NCI-H2196 (cell line): ENCODE measurements at regions not wholly inside any gene's neighbourhood (a gene's known extent, or its start where the extent isn't known, plus 50 kb on each side); places are given as distances from the start of the nearest gene placed in this dataset.
"Not testable (repeated sequence)": the region's sequence is repeated elsewhere in the genome, so short reads cannot be mapped to it uniquely, and the experiment has no call there.

Experiments used
- DNase-seq: peaks from one replicate; lab custom pipeline; 2025; ENCODE audit not compliant: unreplicated experiment; lab: John Stamatoyannopoulos, UW

DNA sequence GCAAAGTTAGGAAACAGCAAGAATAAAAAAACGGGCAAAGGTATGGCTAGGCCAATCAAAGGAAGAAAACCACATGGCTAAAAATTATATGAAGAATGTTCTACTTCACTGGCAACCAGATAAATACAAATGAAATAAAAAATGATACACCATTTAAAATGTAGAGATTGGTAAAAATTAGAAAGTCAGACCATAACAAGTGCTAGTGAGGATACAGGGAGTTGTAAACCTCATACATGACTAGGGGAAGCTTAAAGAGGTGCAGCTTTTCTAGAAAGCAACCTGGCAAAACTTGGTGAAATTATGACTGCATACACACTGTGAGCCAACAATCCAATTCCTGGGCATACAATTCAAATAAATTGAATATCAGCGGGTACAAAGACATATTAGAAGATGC lies 119.0 kb upstream of the LIFR start:
- DNase-seq: no peak

DNA sequence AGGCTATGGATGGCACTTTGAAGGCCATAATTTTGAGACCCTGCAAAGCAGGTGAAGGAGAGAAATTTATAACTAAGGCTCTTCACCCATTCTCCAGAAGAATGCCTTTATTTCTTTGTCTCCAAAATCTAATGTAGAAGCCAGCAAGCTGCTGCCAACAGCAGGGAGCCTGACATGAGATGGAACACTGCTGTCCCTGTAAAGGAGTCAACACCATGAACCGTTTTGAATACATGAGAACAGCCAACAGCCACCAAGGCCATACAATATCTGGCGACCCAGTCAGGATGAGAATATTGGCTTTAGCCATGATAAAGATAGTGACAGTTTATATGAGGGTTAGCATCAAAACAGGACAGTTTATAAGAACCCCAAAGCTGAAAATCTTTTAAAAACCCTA lies 121.2 kb upstream of the LIFR start:
- DNase-seq: no peak

DNA sequence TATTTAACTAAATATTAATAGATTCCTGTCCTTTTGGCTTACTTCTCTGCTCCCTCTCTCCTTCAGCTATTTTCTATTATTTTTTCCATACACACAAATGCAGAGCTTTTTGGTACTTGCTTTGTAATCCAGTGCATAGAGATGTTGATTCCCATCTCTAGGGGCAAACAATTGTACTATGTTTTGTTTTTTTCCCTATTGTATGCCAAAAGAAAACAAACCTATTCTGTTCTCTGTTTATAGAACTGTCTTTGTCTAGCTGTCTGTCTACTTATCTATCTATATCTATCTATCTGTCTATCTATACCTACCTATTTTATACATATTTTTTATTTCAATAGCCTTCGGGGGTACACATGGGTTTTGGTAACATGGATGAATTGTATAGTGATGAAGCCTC lies 121.6 kb upstream of the LIFR start:
- no peak for DNase-seq

DNA sequence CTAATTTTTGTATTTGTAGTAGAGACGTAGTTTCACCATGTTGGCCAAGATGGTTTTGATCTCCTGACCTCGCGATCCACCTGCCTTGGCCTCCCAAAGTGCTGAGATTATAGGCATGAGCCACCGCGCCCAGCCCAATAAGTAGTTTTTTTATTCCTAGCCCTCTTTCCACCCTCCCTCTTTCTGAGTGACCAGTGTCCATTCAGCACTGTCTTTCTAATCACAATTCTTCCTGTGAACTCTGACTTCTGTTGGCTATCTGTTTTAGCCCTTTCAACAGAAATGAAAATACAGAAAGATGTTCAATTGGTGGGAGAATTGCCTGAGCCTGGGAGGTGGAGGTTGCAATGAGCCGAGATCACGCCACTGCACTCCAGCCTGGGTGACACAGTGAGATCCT lies 122.3 kb upstream of the LIFR start:
- not testable (repeated sequence) for DNase-seq

DNA sequence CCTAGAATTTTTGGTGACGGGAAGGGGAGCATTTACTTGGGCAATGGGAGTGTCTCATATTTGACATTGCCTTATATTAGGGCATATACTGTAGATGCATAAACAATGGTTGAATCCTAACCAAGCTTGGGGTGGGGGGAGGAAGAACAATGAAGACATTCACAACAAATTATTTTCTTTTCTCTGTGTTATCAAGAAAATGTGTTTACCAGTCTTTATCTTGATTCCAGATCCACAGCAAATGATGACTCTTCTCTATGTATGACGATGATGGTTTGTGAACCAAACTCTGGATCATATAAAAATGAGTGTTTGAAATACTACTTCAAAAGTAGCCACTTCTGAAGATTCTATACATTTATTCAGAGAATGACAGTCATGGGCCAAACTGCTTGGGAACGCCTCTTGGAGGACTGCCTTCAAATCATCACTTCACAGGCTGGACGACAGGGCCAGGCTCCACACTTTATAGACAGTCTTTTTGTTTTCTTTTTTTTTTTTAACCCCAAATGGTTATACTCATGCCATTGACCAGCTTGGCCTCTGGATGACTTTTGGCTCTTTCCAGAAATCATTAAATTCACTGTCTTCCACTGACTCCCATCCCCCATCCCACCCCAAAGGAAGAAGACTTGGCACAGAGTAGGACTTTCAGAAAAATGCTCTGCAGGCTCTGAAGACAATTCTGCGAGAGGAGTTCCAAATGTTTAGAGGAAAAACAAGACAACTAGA lies 123.8 kb upstream of the LIFR start:
- no peak for DNase-seq

DNA sequence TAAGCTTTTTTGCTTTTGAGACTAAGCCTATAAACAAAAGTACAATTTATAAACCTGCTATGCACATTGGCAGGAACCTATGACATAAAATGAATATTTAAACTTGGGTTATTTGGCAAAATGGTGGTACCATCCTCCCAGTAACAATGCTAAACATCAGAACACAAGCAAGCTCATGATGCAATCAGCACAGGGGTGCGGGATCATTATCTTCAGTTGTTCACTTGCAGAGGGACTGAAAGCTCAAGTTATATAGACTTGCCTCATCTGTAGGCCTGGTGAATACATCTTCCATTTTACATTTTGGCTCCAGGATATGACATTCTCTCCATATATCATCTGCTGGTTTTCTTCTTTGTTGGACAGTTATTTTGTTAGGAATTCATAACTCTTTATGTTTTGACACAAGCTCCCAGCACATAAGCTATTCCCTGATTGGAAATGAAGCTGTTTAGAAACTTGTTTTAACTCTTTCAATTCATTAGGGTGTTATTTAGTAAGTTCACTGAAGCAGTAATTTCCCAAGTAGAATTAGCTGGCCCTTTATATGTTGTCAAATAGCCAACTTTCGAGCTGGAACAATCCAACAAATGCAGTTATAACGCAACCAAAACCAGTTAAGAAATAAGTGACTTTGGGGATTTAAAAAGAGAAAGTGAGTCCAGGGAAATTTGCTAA lies 124.7 kb upstream of the LIFR start:
- DNase-seq: no peak

DNA sequence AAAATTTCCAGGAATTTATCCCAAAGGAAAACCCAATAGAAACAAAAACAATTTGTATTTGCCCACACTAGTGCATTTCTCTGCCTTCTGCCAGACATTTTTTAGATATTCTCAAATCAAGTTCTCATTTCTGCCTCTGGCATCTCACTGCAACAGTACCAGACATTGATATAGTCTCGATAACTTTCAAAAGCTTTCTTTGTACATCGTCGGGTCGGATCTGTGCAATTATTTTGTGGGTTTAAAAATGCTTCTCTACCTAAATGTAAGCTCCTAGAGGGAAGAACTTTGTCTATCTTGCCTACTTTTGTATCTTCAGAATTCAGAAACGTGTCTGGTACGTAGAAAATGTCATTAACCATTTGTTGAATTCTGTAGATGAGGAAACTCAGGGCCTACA lies 125.5 kb upstream of the LIFR start:
- no peak for DNase-seq

DNA sequence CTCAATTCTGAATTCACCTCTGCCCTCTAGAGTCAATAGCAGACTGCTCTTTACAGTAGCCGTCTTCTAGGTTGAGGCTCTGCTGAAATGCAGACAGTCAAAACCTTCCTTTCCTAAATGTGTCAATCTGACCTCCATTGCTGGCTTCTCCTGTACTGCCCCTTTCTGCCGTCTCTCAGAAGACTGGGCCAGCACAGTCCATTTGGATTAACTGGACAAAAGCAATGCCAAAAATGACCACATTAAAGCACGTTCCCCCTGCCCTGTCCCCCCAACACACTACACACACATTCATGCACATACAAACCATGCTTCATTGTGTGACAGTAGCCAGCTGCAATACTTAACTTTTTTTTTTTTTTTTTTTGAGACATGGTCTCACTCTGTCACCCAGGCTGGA lies 130.2 kb upstream of the LIFR start:
- DNase-seq: no peak

DNA sequence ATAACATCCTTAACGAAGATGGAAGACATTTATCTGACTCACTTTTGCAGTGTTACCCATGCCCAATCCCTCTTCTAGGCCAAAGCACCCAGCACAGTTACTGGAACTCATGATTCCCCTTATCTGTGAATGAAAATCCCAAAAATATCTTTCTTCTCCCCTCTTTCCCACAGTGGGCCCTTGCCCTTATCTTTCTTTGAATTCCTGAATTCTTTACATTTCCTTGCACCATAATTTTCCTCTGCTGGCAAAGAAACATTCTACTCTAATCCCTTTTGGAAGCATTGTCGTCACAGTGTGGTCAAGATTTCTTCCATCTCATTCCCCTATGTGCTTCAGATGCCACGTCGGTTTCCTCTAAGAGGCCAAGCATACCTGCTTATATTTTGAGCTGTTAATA lies 135.9 kb upstream of the LIFR start:
- no peak for DNase-seq

DNA sequence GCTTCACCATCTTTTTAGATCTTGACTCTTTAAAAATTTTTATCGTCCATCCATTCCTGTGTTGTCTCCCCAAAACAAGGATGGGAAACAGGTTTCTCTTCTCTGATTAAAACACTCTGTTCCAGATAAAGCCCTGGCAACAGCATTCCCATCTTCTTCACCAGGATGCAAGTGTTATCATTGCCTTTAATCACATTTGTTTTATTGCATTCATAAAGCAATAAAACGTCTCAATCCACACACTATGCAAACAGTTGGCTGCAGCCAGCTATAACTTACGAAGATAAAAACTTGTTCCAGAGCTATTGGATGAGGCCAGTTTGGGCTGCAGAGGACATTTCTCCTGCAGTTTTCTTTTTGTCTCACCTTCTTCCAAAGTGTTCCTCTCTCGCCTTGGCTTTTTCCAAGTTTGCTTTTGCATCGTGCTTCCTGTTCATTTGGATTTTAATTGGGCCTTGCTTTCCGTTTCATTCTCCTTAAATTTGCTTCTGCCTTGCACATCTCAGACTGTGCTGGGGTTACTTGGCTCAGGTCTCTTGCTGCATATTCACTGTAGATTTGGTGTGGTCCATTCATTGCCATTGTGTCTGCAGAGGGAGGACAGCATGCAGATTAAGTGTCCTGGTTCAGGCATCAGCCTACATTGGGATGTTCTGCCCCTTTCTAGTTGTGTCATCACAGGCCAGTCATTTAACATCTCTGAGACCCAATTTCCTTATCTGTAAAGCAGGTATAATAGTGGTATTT lies 136.5 kb upstream of the LIFR start:
- DNase-seq: peak; percentile 17

DNA sequence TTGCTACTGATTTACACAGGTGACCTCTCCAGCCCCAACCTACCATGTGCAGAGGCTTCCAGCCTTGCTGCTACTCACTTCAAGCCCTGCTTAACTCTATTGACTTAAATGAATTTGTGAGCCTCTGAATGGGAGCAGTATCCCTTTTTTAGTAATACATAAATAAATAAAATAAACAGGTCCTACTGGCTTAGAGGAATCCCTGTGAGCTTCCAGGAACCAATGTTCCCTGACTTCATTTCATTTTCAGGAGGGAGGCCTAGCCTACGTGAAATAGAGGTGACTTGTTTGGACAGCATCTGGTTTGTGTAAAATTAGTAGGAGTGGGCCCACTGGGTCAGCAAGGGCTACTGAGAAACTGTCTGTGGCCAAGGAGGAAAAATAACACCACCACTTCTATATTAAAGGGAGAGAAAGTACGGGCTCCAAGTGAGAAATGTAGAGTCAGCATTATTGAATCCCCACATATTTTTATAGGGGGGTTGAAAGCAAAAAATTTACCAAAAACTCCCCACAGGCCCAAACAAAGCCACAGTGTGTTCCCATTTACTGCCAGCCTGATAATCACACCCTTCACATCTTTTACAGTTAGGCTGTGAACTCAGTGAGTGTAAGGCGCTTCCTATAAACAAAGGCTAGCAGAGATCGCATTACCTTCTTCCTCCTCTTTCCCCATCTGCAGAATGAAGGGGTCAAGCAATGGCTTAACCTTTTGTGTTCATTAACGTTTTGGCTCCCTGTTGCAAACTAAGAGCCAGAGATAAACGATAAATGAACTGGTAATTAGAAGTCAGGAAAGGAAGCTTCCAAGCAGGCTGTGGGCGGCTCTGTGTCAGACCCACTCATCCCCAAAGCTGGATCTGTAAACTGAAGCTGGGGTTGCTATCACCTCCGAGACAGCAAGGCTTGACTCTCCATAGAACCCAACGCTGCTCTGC lies 138.8 kb upstream of the LIFR start:
- peak; percentile 79 for DNase-seq

DNA sequence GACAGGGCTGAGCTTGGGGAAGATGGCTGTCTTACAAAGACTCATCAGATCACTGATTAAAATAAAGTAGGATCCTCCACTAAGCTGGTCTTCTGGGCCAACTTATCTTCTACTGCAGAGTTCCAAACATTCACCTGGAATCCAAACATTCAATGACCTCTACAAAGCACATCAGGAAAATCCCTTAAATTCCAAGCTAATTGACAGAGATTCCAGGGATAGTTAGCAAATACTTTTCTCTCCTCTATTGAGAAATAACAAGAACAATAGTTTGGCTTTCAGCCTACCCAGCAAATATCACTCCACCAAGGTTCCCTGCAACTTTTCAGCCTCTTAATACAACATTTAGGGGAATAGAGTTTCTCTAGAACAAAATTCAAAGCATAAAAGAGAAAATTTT lies 140.6 kb upstream of the LIFR start:
- DNase-seq: no peak

DNA sequence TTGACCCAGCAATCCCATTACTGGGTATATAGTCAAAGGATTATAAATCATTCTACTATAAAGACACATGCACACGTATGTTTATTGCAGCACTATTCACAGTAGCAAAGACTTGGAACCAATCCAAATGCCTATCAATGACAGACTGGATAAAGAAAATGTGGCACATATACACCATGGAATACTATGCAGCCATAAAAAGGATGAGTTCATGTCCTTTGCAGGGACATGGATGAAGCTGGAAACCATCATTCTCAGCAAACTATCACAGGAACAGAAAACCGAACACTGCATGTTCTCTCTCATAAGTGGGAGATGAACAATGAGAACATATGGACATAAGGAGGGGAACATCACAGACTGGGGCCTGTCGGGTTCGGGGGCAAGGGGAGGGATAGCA lies 140.3 kb upstream of the OSMR start:
- DNase-seq: not testable (repeated sequence)

DNA sequence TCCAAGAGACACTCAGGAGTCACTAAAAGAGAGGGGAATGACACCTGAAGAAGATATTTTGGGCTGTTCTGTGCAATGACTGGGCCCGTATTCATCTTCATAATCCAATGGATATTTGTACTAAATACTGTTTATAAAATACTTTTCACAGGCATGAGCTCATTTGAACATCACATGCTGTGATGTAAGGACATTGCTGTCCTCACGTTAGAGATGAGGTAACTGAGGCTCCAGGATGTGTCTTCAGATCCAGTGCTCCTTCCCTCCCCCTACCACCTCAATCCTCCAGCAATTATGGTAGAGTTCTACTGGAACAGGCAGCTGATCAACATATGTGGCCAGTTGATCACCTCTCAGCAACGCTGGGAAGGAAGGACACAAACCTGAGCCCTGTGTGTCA lies 139.4 kb upstream of the OSMR start:
- no peak for DNase-seq

DNA sequence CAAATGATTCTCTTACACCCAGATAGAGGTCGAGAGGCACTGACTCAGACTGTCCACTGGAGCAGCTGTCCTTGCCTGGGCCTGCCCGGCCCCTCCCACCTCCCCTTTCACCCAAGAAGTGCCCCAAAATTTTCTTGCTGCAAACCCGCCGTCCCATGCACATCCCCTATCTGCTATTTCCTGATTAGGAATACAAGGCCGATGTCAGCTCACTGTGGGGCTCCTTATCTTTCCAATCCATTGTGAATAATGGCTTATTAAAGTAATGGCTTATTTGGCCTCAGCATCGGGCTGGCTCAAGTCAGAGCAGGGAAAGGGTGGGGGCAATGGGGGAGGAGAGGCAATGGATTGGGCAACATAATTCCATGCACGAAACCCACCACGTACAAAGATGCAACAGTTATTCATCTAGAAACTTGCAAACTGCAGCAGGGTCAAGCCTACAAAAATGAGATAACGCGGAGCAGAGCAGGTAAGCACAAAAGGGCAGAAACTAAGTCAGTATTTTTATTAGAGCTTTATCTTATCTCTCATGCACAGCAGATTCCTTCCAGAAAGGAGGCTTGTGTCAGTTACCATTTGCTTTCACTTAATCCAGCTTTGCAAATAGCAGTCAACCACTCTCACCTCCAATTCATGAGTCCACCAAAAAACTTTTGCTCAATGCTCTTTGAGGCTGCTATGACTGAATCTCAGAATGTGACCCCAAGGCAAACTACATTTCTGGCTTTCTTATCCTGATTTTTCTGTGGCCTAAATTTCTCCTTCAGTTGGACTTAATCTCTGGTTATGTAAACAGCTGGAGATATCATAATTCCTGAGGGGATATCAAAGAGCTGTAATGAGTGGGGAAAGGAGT lies 138.2 kb upstream of the OSMR start:
- DNase-seq: no peak

DNA sequence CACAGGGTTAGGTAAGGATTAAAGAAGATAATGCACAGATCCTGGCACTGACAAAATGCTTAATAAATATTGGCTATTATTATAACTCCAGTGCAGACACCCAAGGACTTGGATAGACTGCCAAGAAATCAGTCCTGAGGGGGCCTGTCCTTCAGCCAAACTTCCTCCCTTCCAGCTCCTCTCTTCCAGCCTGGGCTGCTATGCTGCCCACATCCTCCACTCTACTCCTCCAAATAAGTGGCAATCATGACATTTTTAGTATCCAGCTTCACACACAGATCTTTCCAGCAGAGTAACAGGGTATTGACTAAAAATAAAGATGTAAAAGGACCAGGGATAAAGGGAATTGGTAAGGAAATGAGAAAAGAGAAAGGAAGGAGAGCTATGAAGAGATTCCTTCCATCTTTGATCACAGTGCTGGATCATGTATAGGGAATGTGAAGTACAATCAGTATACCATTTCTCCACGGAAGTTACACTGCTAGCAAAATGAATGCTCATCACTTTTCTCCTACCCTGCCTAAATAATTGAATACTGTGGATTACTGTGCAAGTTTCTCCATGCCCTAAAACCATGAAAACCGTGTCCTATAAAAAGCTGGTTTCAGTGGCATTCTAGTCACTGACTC lies 136.0 kb upstream of the OSMR start:
- no peak for DNase-seq

DNA sequence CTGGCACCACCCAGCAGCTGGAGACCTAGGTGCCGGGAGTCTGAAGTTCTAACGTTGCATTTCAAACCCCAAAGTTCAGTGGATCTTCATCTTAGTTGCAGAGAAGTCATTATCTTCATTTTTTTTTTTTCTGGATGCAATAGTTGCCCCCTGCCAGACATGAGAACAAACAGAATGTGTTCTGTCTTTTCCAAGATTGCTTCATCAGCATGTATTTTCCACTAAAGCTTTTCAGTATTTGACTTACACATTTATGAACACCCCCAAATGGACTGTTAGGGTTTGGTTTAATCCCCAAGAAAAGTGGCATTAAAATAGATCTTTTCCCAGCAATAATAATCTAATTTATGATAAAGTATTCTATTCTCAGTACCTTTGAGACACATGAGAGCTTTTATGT lies 135.2 kb upstream of the OSMR start:
- no peak for DNase-seq

DNA sequence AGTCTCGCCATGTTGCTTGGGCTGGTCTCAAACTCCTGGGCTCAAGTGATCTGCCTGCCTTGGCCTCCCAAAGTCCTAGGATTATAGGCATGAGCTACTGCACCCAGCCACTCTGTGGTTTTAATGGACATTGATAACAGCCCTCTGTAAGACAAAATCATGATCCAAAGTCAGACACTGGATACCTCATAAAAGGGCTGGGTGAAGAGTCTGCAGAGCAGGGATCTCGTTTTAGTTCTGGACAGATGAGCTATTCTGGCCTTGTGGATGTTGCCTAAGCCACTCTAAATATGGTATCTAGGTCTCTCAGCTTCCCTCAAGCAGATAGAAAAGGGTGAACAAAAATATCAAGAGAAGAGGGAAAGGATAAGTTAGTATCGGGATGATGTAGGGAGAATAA lies 133.4 kb upstream of the OSMR start:
- DNase-seq: no peak

DNA sequence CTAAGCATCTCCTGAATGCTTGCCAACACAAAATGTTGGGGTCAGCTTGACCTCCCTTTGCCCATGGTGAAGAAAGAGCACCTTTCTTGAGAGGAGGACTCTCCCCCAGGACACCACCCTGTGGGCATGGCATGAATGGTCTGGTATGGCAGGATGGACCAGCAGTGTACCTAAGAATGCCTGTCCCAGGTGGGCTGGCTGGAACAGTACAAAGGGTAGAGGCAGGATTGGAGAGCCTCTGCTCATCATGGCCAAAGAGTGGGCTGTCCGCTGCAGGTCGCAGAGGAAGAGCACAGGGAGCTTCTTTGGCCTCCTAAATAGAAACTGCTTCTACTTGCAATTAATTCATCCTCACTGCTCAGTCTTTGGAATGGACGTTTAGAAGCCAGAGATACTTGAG lies 131.6 kb upstream of the OSMR start:
- no peak for DNase-seq
